IMR-90 (cell line): ENCODE measurements at regions not wholly inside any gene's neighbourhood (a gene's known extent, or its start where the extent isn't known, plus 50 kb on each side); places are given as distances from the start of the nearest gene placed in this dataset.

ENCODE experiments used
- CEBPB ChIP-seq: IDR thresholded peaks from 2 replicates; pipeline ENCODE4 v1.6.1; 2012; ENCODE audit warnings: low read depth, low read length, improper control_type of control experiment
- CTCF ChIP-seq: conservative IDR thresholded peaks from 2 replicates; pipeline ENCODE4 v1.5.1; 2012; ENCODE audit warnings: mild to moderate bottlenecking, low read depth, low read length, improper control_type of control experiment
- POLR2A ChIP-seq: IDR thresholded peaks from 2 replicates; pipeline ENCODE4 v1.6.1; 2012; ENCODE audit warnings: mild to moderate bottlenecking, low read depth, low read length

- TF ChIP-seq POLR2A = no peak
- TF ChIP-seq CTCF = no peak
- no peak for TF ChIP-seq CEBPB
These were observed 1182.3 kb downstream of the OTOL1 start for GRCh38 chr3:162678941-162679340.
